Panc1 (cell line): ENCODE measurements at regions not wholly inside any gene's neighbourhood (a gene's known extent, or its start where the extent isn't known, plus 50 kb on each side); places are given as distances from the start of the nearest gene placed in this dataset.

Experiments used
- CTCF ChIP-seq: fragments of 450-650 bp; IDR thresholded peaks from 2 replicates; pipeline ENCODE4 v1.5.1; 2017; ENCODE audit warnings: mild to moderate bottlenecking
- POLR2AphosphoS5 ChIP-seq: IDR thresholded peaks from 2 replicates; pipeline ENCODE4 v1.6.1; 2012; ENCODE audit warnings: mild to moderate bottlenecking, low read depth, low read length, moderate library complexity
- REST ChIP-seq, 2 experiments: IDR thresholded peaks; 2 replicates each; pipeline ENCODE4 v1.6.1; 2011 to 2012; ENCODE audit warnings: low read depth in 2 of 2, control low read depth in 1 of 2, low read length in 1 of 2, mild to moderate bottlenecking in 1 of 2, moderate library complexity in 1 of 2; ENCODE audit not compliant: insufficient read depth in 1 of 2

GRCh38 chr21:25509862-25510261 is 97.4 kb downstream of the MRPL39 start:
- no peak for TF ChIP-seq CTCF
- TF ChIP-seq POLR2AphosphoS5, result no peak
- TF ChIP-seq REST (IDR thresholded peaks at IDR 0.05; ENCODE audit: insufficient read depth in 1 of 2, low read depth in 2 of 2, low read length in 1 of 2), result no peak
